GM12875 (cell line): ENCODE measurements at regions not wholly inside any gene's neighbourhood (a gene's known extent, or its start where the extent isn't known, plus 50 kb on each side); places are given as distances from the start of the nearest gene placed in this dataset.
A peak's percentile ranks its signal among the peaks of the same experiment; 100 is the strongest.

Source experiments
- H3K4me3 ChIP-seq: one replicate; pipeline ENCODE4 v1.5.1; 2011; ENCODE audit warnings: low read depth, low read length, control low read depth
- CTCF ChIP-seq: IDR thresholded peaks from 2 replicates; pipeline ENCODE4 v1.5.1; 2011; ENCODE audit warnings: low read depth, mild to moderate bottlenecking, control low read depth, inconsistent platforms, low read length, moderate library complexity, borderline replicate concordance; ENCODE audit not compliant: insufficient read depth

GRCh38 chr18:48475635-48476549 lies 62.9 kb upstream of the CTIF start:
- TF ChIP-seq CTCF: peak; percentile 72

GRCh38 chr18:48473816-48474215 lies 64.6 kb upstream of the ZBTB7C start:
- H3K4me3 ChIP-seq: no peak overlapping the region

More at GRCh38 chr18:48475635-48476549, 62.9 kb upstream of the CTIF start:
- no peak overlapping the region for H3K4me3 ChIP-seq

GRCh38 chr18:48472610-48473009 lies 63.4 kb upstream of the ZBTB7C start:
- TF ChIP-seq CTCF: no peak
- H3K4me3 ChIP-seq: no peak overlapping the region

More at GRCh38 chr18:48473816-48474215, 64.6 kb upstream of the ZBTB7C start:
- TF ChIP-seq CTCF: no peak

- no peak for TF ChIP-seq CTCF
- no peak overlapping the region for H3K4me3 ChIP-seq
Observed at GRCh38 chr18:48470484-48471180, 61.4 kb upstream of the ZBTB7C start.

- H3K4me3 ChIP-seq: no peak overlapping the region
- TF ChIP-seq CTCF: no peak
Observed at GRCh38 chr18:48468151-48468550, 59.0 kb upstream of the ZBTB7C start.

- H3K4me3 ChIP-seq: no peak overlapping the region
- no peak for TF ChIP-seq CTCF
Observed at GRCh38 chr18:48467231-48467630, 58.0 kb upstream of the ZBTB7C start.
